K562 (cell line): ENCODE measurements at regions not wholly inside any gene's neighbourhood (a gene's known extent, or its start where the extent isn't known, plus 50 kb on each side); places are given as distances from the start of the nearest gene placed in this dataset.

Source experiments
- ATAC-seq: fragments of 200-7000 bp; cut with Tn5 transposase; 3 replicates; pipeline ENCODE4 v1.9.1; 2020; ENCODE audit warnings: moderate library complexity
- BruUV-seq: library from RNA; stranded (reverse); fragments of 400-500 nt; replicated peaks from 2 replicates; lab custom pipeline; 2021; lab: Mats Ljungman, UMichigan
- CTCF ChIA-PET: fragments of 300-600 bp; formaldehyde crosslinking; extraction: SDS; loops from one replicate; lab custom pipeline; 2021; ENCODE audit warnings: low intra/inter-chr PET ratio; lab: Yijun Ruan, JAX
- POLR2A ChIA-PET: fragments of 300-600, 350-650 bp; sonication (Branson Sonifier 250); formaldehyde crosslinking; extraction: SDS; loops from one replicate; lab custom pipeline; 2021; ENCODE audit warnings: antibody characterized with exemption, inconsistent platforms; lab: Yijun Ruan, JAX
- DNase-seq, 4 experiments: peaks; one replicate each; pipeline versions ENCODE4 v3.0.0 to v3.0.0-alpha.2; 2011 to 2018; ENCODE audit warnings: low spot score in 3 of 4, mixed read lengths in 3 of 4; ENCODE audit errors: extremely low read depth in 1 of 4
- FAIRE-seq: peaks from 2 replicates; lab custom pipeline; 2011; peaks lifted over from hg19 to GRCh38; lab: Jason Lieb, UNC
- H2AFZ ChIP-seq: 2 replicates; pipeline ENCODE4 v1.6.0; 2011; ENCODE audit warnings: low read depth, low read length, control low read depth, inconsistent platforms
- H3K27ac ChIP-seq: fragments of 200-600 bp; 3 replicates; pipeline ENCODE4 v1.8.0; 2011; ENCODE audit warnings: low read depth, mild to moderate bottlenecking, control low read depth, inconsistent platforms, low read length, moderate library complexity, mixed read lengths; ENCODE audit errors: extremely low read depth
- H3K27me3 ChIP-seq, 2 experiments: fragments of 300-600 bp in 1 of 2; 2 replicates in 1 of 2; 3 replicates in 1 of 2; pipeline versions ENCODE4 v1.6.0 to v1.8.0; 2011; ENCODE audit warnings: inconsistent platforms in 2 of 2, low read length in 2 of 2, mild to moderate bottlenecking in 1 of 2, mixed read lengths in 1 of 2, moderate library complexity in 1 of 2; ENCODE audit not compliant: control insufficient read depth in 2 of 2, insufficient read depth in 2 of 2
- H3K36me3 ChIP-seq: fragments of 300-600 bp; 3 replicates; pipeline ENCODE4 v1.8.0; 2011; ENCODE audit warnings: mild to moderate bottlenecking, low read length, inconsistent platforms; ENCODE audit not compliant: control insufficient read depth, insufficient read depth
- H3K4me1 ChIP-seq, 2 experiments: fragments of 200-600 bp in 1 of 2; replicated peaks in 1 of 2; 2 replicates in 1 of 2; 3 replicates in 1 of 2; pipeline versions ENCODE4 v1.5.1 to v1.8.0; 2011; ENCODE audit warnings: inconsistent platforms in 2 of 2, low read length in 2 of 2, mild to moderate bottlenecking in 1 of 2, mixed read lengths in 1 of 2, moderate library complexity in 1 of 2; ENCODE audit not compliant: control insufficient read depth in 2 of 2, insufficient read depth in 2 of 2
- H3K4me2 ChIP-seq: 2 replicates; pipeline ENCODE4 v1.6.1; 2011; ENCODE audit warnings: low read length, control low read depth, inconsistent platforms, mixed read lengths; ENCODE audit not compliant: insufficient read depth
- H3K4me3 ChIP-seq: fragments of 200-600 bp; sonication (generic), shearing (Covaris generic); 2 replicates; pipeline ENCODE4 v1.5.1; 2016; ENCODE audit warnings: control low read depth, inconsistent platforms
- H3K79me2 ChIP-seq: fragments of 200-600 bp; 3 replicates; pipeline ENCODE4 v1.8.0; 2011; ENCODE audit warnings: low read length, inconsistent platforms; ENCODE audit not compliant: control insufficient read depth, insufficient read depth
- H3K9ac ChIP-seq, 2 experiments: 2 replicates each; pipeline versions ENCODE4 v1.6.0 to v1.6.1; 2011; ENCODE audit warnings: low read depth in 2 of 2, low read length in 2 of 2, control low read depth in 1 of 2, inconsistent platforms in 1 of 2, mild to moderate bottlenecking in 1 of 2, mixed read lengths in 1 of 2; ENCODE audit not compliant: insufficient read depth in 1 of 2
- H3K9me1 ChIP-seq: one replicate; pipeline ENCODE4 v1.6.0; 2011; ENCODE audit warnings: inconsistent platforms, mild to moderate bottlenecking, low read length, moderate library complexity; ENCODE audit not compliant: control insufficient read depth, insufficient read depth
- H3K9me3 ChIP-seq: replicated peaks from 2 replicates; pipeline ENCODE4 v1.5.1; 2011; ENCODE audit warnings: low read depth, low read length, inconsistent platforms; ENCODE audit not compliant: control insufficient read depth, insufficient read depth
- H4K20me1 ChIP-seq: replicated peaks from 2 replicates; pipeline ENCODE4 v1.6.1; 2011; ENCODE audit warnings: low read length, inconsistent platforms, mixed read lengths; ENCODE audit not compliant: control insufficient read depth, insufficient read depth
- CBX2 ChIP-seq: fragments of 200-600 bp; sonication (generic); IDR thresholded peaks from one replicate; pipeline ENCODE4 v1.6.1; 2012; ENCODE audit warnings: mild to moderate bottlenecking, low read length, inconsistent platforms; ENCODE audit not compliant: insufficient read depth, poor library complexity, severe bottlenecking
- DIDO1 ChIP-seq: fragments of 450-650 bp; IDR thresholded peaks from 2 replicates; pipeline ENCODE4 v1.6.1; 2016; ENCODE audit warnings: low read depth, missing biosample characterization, missing genetic modification characterization
- E2F3 ChIP-seq: fragments of 250-450 bp; sonication (Bioruptor Pico); IDR thresholded peaks from 2 replicates; pipeline ENCODE4 v1.4.0; 2020; ENCODE audit warnings: mild to moderate bottlenecking
- ESRRA ChIP-seq: fragments of 450-650 bp; IDR thresholded peaks from 2 replicates; pipeline ENCODE4 v1.6.1; 2014; ENCODE audit warnings: low read depth, mild to moderate bottlenecking, moderate library complexity, borderline replicate concordance
- ETV6 ChIP-seq, 3 experiments: fragments of 150-350 bp in 1 of 3; sonication (generic) in 1 of 3; formaldehyde crosslinking in 1 of 3; IDR thresholded peaks; 2 replicates each; pipeline versions ENCODE4 v1.6.1 to v1.8.0; 2014 to 2022; ENCODE audit warnings: borderline replicate concordance in 2 of 3, low read depth in 2 of 3, antibody characterized with exemption in 1 of 3, low read length in 1 of 3, mild to moderate bottlenecking in 1 of 3, missing genetic modification reagents in 1 of 3
- FIP1L1 ChIP-seq: fragments of 200-400 bp; formaldehyde crosslinking; IDR thresholded peaks from 2 replicates; pipeline ENCODE4 v1.6.1; 2018; ENCODE audit warnings: mild to moderate bottlenecking, low read depth, low read length; ENCODE audit not compliant: poor library complexity, severe bottlenecking
- MAFK ChIP-seq: IDR thresholded peaks from 2 replicates; pipeline ENCODE4 v1.6.1; 2011; ENCODE audit warnings: low read length, improper control_type of control experiment
- ZNF263 ChIP-seq: sonication (generic); formaldehyde crosslinking; IDR thresholded peaks from 2 replicates; pipeline ENCODE4 v1.8.0; 2022; ENCODE audit warnings: mild to moderate bottlenecking, missing genetic modification reagents, borderline replicate concordance
- ZNF583 ChIP-seq: fragments of 250-450 bp; sonication (Bioruptor Pico); IDR thresholded peaks from 2 replicates; pipeline ENCODE4 v1.4.0; 2020
- WGBS: fragments of 100-300 bp; shearing (Covaris generic); methylation state at CpG from one replicate; pipeline ENCODE4 v1.1.6; 2016; ENCODE audit warnings: low coverage, mixed read lengths; ENCODE audit not compliant: insufficient coverage; ENCODE audit errors: missing lambda C conversion rate; 5-methylcytosine and 5-hydroxymethylcytosine counted together
- in situ Hi-C: fragments of 300-500 bp; cut with MboI; formaldehyde crosslinking; loops from 4 replicates; pipeline ENCODE4 v1.15.0; 2018; ENCODE audit warnings: inconsistent platforms, mixed read lengths
- intact Hi-C: fragments of 100-400 bp; cut with micrococcal nuclease; formaldehyde crosslinking; loops from 2 replicates; pipeline ENCODE4 v1.14.2; 2022
- TF ChIP-seq, protein P1 (sequence below): fragments of 250-450 bp; sonication (Bioruptor Pico); IDR thresholded peaks from 2 replicates; pipeline ENCODE4 v1.8.0; 2022; ENCODE audit warnings: inconsistent platforms, mild to moderate bottlenecking, moderate library complexity, borderline replicate concordance
- TF ChIP-seq, protein P2 (sequence below): fragments of 250-450 bp; sonication (Bioruptor Pico); IDR thresholded peaks from 2 replicates; pipeline ENCODE4 v1.4.0; 2020; ENCODE audit warnings: borderline replicate concordance

DNA sequence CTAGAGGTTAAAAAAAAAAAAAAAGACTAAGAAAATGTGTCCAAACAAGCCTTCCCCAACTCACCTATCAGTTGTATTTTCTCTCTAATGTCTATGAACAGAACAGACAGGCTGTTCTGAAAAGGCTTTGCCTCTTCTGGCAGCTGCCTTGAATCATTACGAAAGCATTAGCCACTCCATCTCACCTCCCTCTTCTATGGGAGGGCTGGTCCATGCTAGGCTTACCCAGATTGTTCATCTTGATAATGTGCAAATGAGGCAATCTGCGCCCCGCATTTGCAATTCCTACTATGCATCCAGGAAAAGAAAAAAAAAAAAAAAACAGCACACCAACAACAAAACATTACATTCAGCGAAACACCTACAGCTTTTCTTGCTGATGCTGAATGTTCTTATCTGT lies 429.9 kb upstream of the USP9Y start:
- Histone ChIP-seq H3K27me3 (no peaks in the 10 kb centered on the region), H3K79me2 (no peaks in the 10 kb centered on the region), H3K9ac (no peak overlapping the region), H2AFZ (no peak overlapping the region), H3K27ac (no peak overlapping the region), H3K36me3 (no peaks in the 10 kb centered on the region), H3K9me3 (no peaks in the 10 kb centered on the region), H4K20me1 (no peaks in the 10 kb centered on the region), H3K4me2 (no peak overlapping the region), H3K4me3 (no peak overlapping the region), H3K9me1 (no peaks in the 10 kb centered on the region), H3K4me1 (no peaks in the 10 kb centered on the region)
- no peak for DNase-seq
- no CpG with 5 or more reads among the region's 4 CpGs for WGBS
- no peak for TF ChIP-seq E2F3 (CRISPR knock-in tag)
- no peak for TF ChIP-seq CBX2
- no peak for TF ChIP-seq FIP1L1
- TF ChIP-seq ESRRA = no peak
- TF ChIP-seq, protein P1, sequence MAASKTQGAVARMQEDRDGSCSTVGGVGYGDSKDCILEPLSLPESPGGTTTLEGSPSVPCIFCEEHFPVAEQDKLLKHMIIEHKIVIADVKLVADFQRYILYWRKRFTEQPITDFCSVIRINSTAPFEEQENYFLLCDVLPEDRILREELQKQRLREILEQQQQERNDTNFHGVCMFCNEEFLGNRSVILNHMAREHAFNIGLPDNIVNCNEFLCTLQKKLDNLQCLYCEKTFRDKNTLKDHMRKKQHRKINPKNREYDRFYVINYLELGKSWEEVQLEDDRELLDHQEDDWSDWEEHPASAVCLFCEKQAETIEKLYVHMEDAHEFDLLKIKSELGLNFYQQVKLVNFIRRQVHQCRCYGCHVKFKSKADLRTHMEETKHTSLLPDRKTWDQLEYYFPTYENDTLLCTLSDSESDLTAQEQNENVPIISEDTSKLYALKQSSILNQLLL (CRISPR knock-in tag) = no peak
- no peak for FAIRE-seq
- CTCF ChIA-PET = no interaction called here
- BruUV-seq = no TSS peak
- intact Hi-C loops (no loop called here), in situ Hi-C loops (no loop called here)
- POLR2A ChIA-PET = no interaction called here
- ATAC-seq = no peak

DNA sequence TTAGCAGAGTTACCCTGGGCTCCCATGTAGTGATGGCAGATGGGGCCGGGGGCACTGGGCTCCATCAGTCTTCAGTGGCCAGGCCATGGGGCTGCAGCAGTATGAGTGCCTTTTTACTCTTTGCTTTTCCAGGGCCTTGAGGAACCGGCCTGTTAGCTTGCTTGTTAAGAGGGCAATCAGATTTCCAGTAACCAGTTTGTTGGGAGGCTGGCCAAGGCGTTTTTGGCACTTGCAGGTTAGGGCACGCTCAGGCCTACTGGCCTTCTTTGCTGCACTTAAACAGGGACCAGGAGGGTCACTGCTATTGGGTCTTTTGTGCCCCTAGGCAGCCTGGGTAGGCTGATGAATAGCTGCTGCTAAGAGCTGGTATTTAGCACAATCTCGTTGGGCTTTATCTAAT lies 415.4 kb upstream of the USP9Y start:
- Histone ChIP-seq H3K79me2 (no peaks in the 10 kb centered on the region), H3K27ac (no peak overlapping the region), H3K9ac (no peak overlapping the region), H3K4me3 (no peak overlapping the region), H2AFZ (no peak overlapping the region), H3K4me2 (no peak overlapping the region), H3K36me3 (no peaks in the 10 kb centered on the region), H3K9me1 (no peaks in the 10 kb centered on the region), H3K4me1 (no peaks in the 10 kb centered on the region), H3K27me3 (no peaks in the 10 kb centered on the region), H4K20me1 (no peaks in the 10 kb centered on the region), H3K9me3 (no peaks in the 10 kb centered on the region)
- ChIA-PET POLR2A (no interaction called here), CTCF (no interaction called here)
- no peak for DNase-seq
- in situ Hi-C loops (no loop called here), intact Hi-C loops (no loop called here)
- TF ChIP-seq ETV6 (IDR thresholded peaks at IDR 0.05; ENCODE audit: borderline replicate concordance in 1 of 2, low read depth in 2 of 2, low read length in 1 of 2) (no peak), ETV6 (CRISPR knock-in tag; IDR thresholded peaks at IDR 0.05; ENCODE audit: borderline replicate concordance) (no peak), ZNF583 (CRISPR knock-in tag) (no peak), DIDO1 (no peak), MAFK (no peak), ZNF263 (CRISPR knock-in tag) (no peak)
- TF ChIP-seq, protein P2, sequence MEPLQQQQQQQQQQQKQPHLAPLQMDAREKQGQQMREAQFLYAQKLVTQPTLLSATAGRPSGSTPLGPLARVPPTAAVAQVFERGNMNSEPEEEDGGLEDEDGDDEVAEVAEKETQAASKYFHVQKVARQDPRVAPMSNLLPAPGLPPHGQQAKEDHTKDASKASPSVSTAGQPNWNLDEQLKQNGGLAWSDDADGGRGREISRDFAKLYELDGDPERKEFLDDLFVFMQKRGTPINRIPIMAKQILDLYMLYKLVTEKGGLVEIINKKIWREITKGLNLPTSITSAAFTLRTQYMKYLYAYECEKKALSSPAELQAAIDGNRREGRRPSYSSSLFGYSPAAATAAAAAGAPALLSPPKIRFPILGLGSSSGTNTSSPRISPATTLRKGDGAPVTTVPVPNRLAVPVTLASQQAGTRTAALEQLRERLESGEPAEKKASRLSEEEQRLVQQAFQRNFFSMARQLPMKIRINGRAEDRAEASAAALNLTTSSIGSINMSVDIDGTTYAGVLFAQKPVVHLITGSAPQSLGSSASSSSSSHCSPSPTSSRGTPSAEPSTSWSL = no peak
- no peak for ATAC-seq
- FAIRE-seq = no peak
- no CpG with 5 or more reads among the region's 5 CpGs for WGBS
- no TSS peak for BruUV-seq
